OCI-LY1 (cell line): ENCODE measurements at regions not wholly inside any gene's neighbourhood (a gene's known extent, or its start where the extent isn't known, plus 50 kb on each side); places are given as distances from the start of the nearest gene placed in this dataset.

Source experiments
- EZH2 ChIP-seq: fragments of 200-600 bp; sonication (generic), shearing (Covaris generic); IDR thresholded peaks from 2 replicates; pipeline ENCODE4 v1.8.0; 2017; ENCODE audit warnings: borderline replicate concordance, mixed run types, mild to moderate bottlenecking, antibody characterized with exemption, low read length, moderate library complexity, mixed read lengths
- TF ChIP-seq, protein P1 (sequence below): fragments of 200-600 bp; sonication (generic), shearing (Covaris generic); IDR thresholded peaks from 2 replicates; pipeline ENCODE4 v1.5.1; 2017; ENCODE audit warnings: mild to moderate bottlenecking, antibody characterized with exemption, low read length, moderate library complexity, mixed read lengths

- TF ChIP-seq, protein P1, sequence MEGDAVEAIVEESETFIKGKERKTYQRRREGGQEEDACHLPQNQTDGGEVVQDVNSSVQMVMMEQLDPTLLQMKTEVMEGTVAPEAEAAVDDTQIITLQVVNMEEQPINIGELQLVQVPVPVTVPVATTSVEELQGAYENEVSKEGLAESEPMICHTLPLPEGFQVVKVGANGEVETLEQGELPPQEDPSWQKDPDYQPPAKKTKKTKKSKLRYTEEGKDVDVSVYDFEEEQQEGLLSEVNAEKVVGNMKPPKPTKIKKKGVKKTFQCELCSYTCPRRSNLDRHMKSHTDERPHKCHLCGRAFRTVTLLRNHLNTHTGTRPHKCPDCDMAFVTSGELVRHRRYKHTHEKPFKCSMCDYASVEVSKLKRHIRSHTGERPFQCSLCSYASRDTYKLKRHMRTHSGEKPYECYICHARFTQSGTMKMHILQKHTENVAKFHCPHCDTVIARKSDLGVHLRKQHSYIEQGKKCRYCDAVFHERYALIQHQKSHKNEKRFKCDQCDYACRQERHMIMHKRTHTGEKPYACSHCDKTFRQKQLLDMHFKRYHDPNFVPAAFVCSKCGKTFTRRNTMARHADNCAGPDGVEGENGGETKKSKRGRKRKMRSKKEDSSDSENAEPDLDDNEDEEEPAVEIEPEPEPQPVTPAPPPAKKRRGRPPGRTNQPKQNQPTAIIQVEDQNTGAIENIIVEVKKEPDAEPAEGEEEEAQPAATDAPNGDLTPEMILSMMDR: no peak
- no peak for TF ChIP-seq EZH2
Observed at GRCh38 chr1:220339581-220339980, 67.3 kb upstream of the RAB3GAP2 start.
